GM19324 (cell line): ENCODE measurements at regions not wholly inside any gene's neighbourhood (a gene's known extent, or its start where the extent isn't known, plus 50 kb on each side); places are given as distances from the start of the nearest gene placed in this dataset.

Experiments
- ATAC-seq: cut with Tn5 transposase; IDR thresholded peaks from one replicate; pipeline ENCODE4 v1.9.1; 2021; ENCODE audit warnings: mild to moderate bottlenecking, moderate library complexity; ENCODE audit not compliant: unreplicated experiment, low FRiP score

DNA sequence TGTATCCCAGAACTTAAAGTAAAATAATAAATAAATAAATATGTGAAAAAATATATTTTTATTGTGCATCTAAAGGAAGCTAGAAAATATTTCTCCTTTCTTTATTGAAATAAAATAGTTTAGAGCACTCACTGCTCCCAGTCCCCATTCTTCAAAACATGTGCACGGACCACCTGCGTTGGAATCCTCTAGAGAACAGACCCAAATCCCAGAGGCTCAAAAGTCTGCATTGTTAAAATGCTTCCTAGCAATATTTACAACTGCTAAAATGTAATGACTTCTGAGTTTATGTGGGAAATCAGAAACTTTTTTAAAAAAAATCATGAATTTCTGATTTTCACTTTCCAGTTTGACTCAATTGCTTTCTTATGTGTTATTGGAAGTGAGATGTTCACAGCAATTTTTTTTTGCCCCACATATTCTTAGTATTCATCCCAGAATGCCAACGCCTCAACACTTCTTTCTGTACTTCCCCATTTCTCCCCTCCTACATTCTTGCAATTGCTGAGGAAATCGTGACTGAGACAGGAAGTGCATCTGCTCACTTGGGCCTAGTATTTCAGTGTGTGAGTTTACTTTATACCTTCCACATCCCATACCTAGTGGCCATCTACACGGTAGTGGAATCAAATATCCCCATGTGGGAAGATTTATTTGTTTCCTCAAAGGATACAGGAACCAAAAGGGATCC, 116.0 kb upstream of the FLRT2 start:
- no peak for ATAC-seq

DNA sequence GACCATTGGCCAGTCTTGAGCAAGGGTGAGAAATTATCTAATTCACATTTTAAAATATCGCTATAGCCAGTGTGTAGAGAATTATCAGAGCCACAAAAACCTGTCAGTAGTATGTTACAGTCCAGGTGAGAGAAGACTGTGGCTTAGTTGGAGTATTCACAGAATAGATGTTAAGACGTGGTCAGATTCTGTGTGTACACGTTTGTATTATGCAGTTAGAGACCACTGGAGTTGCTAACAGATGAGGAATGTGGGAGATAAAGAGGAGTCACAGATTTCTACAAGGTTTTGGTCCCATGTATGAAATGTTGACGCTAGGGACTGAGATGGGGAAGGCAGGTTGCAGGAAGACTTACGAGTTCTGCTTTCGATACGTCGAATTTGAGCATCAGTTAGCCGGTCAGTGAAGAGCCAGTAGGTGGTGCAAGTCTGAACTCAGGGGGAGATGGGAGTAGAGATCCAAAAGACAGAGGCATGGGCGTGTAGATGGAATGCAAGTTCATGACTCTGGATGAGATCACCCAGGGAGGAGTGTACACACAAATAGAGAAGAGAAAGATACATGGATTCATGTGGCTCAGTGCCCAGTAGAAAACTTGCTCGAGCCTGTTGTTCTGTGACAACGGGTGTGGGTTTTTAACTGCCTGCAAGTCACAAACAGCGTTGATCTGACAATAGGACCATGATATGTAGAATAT, 114.8 kb upstream of the FLRT2 start:
- no peak for ATAC-seq

DNA sequence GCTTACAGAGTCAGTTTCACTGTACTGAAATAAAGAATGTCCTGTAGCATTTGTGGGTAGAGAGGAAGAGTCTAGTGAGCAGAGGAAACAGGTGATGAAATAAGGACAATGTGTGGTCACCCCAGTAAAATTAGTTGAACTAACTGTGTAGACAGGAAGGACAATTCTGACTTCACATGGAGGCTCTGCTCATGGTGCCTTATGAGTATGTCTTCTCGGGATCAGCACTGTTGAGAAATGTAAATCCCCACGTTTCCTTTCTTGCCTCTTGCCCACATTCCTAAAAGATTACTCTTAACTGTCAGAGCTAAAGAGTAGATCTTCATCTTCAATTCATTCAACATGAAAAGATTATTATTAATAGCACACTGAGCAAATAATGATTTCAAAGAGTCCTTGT, 113.2 kb upstream of the FLRT2 start:
- no peak for ATAC-seq

DNA sequence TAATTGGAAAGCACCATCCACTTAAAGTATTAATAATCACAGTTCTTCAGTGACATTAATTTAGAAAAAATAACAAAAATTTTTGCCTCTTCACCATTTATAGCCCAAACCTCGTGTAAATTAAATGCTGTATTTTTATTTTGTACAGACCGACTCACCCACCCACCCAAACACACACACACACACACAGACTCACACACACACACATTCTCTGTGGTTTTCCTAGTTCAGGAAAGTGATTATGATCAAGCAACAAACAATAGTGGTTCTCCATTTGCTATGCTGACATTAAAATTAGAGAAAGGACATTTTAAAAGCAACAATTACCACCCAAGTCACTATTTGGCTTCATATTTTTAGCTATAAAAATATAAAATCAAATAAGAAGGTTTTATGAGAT, 112.5 kb upstream of the FLRT2 start:
- no peak for ATAC-seq

DNA sequence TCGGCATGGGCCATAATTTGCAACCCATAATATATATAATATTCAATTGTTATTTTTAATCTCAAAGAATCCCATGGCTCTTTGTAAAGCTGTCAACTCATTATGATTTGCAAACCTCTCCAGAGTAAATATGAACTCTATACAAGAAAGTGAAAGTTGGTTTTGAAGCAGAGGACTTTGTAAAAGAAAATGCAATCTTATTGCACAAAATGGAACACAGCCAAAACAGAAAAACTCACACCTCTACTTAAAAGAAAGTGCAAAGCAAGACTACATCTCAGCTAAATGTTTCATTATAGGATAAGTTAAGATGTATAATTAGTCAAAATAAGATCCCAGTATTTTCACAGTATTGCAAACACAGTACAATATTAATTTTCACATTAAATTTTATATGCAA, 111.2 kb upstream of the FLRT2 start:
- no peak for ATAC-seq

DNA sequence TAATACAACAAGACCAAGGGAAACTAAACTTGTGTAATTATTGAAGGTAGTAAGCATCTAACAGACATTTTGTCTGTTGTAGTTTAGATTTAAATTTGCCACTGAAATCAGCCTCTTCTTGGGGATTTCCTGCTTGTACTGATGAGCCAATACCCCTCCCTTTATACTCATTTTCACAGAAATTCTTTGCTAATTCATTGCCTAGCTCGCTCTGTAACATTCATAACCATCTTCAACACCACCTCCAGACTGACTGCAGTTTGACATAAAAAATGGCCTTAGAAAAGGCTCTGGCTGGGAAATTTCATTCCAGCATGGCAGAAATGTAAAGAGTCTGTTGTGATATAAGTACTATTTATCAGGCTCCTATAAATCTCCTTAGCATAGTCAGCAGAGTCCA, 109.7 kb upstream of the FLRT2 start:
- no peak for ATAC-seq

DNA sequence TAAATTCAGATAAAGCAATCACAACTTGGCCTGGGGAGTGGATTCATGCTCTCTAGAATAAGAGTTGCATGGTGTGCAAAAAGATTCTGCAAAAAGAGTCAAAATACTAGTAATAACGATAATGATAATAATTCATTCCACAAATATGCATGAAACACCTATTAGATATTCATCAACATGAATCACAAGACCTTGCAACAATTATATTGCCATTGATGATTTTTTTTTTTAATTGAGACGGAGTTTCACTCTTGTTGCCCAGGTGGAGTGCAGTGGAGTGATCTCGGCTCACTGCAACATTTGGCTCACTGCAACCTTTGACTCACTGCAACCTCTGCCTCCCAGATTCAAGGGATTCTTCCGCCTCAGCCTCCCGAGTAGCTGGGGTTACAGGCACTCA, 109.2 kb upstream of the FLRT2 start:
- no peak for ATAC-seq

DNA sequence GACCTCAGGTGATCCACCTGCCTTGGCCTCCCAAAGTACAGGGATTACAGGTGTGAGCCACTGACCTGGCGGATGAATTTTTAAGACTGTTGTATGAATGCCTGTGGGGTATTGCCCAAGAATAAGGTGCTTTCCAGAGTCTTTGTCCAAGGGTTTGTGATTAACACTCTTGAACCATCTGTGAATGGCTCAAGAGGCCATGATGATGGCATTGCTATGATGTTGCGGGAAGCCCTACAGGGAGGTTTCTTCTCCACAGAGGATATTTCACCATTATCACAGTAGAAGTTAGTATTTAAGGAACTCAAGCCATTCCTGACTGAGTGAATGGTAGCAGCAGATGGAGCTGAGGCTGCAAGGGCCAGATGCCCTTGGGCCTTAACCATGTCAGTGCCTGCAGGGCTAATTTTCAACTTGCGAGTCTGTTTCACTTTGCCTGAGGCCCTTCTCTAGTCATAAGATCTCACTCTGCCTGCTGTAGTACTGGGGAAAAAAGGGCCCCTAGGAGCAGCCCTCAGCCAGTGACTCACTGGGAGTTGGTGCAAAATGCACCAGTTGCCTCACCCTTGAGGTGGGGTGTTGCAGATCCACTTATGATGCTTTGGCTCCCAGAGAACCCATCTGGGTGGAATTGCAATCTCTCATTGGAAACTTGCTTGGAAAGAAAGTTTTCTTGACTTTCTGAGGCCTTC, 108.6 kb upstream of the FLRT2 start:
- ATAC-seq, result no peak

DNA sequence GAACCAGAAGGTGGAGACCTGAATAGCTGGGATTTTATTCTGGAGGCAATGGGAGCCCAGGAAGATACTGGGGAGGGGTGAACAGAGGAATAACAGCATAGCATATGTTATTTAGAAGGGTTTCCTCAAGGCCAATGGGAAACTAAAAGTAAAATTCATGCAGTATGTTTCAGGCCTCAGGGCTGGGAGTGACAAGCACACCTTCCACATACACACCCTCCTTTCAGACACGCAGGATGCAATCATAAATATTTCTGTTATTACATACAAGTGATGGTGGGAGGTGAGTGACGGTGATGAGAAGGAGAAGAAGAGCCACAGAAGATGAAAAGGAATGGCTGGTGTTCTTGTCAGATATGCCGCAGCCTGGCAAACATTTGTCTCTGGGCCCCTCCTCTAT, 106.1 kb upstream of the FLRT2 start:
- no peak for ATAC-seq

DNA sequence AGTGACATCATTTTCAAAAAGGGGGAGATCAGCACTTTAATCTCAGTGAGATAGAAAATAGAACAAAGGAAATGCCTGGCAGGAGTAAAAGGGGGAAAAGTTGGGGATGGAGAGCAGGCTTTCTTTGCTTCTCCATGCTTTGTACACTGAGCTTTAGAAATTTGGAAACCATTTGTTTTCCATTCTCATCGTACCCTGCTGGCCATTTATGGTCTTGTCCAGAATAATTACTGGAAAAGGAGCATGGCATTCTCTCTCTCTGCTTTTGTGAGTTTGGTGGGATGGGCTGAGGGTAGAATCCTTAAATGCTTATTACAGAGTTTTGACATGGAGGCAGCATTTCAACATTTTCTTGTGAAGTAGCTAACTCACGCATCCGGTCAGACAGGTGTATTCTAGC, 104.4 kb upstream of the FLRT2 start:
- ATAC-seq, result no peak

DNA sequence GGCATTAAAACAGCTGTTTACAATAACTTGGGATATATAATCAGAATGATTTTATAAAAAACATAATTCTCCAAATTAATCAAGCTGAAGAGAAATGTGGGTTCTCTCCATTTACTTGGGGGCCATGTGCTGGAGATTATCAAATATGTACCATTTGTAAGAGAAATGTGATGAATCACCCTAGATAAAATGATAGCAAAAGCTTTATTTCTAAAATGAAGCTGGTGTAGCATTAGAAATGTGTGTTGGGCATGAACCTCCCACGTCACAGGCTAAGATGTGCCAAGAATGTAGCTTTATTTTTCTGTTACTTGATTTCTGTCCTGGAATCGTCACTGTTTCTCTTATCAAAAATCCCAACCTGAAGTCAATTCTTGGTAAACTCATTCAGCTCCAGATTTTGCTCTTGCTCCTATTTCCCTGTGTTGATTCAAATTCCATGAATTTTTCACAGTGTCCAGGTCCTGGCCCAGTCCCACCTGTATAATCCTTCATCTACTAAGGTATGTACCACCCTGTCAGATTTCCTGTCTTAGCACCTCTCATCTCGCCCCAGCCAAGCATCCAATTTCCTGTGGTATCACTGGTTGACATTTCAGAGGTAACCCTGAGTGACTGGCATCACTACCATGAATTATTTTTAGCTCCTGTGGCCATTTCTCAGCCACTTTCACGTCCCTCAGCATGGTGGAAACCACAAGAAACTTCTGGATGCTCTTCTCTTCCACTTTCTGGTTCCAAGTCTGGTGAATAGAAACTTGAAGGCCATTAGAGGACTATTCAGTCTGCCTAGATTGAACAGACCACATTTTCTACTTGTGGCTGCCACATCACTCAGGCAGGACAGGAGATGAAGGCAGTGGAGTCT, 103.6 kb upstream of the FLRT2 start:
- ATAC-seq, result no peak

DNA sequence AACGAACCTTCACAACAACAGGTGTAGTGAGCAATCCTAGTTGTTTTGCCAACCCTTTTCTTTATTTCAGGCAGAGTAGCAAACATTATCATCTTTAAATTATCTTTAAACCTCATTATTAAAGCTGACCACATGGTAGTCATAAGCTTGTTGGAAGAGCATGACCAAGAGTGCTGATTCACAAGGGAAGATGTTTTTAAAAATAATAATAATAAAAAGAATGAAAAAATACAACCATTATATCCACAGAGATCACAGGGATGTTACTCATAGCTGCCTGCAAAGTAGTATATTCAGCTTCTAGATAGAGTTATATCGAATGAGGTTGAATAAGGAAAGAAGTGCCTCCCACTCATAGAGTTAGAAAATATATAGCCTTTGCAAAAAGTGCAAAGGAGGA, 101.0 kb upstream of the FLRT2 start:
- ATAC-seq, result no peak

DNA sequence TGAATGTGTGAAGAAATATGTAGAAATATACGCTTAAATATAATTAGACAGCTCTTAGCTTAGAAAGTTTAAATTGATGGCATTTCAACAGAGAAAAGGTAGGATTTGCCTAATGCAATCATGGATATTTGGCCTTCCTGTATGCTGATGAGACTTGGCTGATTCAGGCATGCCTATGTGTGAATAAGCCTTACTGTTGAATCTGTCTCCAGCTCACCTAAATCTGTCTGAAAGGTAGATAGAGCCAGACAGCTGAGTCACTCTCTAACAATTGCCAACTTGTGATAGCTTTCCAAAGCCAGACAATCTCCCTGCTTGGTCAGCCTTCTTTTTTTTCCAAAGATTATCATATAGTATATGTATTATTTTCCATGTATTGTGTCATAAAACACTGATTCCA, 92.8 kb upstream of the FLRT2 start:
- no peak for ATAC-seq

DNA sequence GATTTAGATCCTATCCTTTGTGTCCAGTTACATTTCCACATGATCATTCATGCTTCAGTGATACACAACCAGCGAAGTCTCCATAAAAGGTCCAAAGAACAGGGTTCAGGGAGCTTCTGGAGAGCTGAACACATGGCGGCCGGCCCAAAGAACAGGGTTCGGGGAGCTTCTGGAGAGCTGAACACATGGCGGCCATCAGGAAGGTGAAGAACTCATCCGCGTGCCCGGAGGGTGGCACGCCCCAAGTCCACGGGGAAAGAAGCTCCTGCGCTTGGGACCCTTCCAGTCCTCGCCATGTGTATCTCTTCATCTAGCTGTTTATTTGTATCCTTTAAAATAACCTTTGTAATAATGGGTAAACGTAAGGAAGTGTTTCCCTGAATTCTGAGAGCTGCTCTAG, 91.9 kb upstream of the FLRT2 start:
- ATAC-seq, result no peak

DNA sequence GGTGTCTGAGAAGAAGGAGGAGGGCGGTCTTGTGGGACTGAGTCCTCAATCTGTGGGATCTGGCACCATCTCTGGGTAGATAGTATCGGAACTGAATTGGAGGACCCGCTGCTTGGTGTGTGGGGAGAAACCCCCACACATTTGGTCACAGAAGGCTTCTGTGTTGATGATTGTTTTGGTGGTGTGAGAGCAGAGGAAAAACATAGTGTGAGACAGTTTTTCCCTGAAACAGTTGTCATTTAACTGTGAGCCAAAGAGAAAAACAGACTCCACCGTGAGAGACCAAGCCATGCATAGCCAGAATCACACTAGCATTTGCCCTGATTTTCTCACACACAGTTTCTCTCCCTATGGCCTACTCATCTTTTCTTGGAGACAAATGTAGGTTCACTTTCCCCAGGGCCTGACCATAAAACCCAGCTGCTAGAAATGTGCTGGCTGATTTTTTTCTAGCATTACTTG, 91.4 kb upstream of the FLRT2 start:
- no peak for ATAC-seq

DNA sequence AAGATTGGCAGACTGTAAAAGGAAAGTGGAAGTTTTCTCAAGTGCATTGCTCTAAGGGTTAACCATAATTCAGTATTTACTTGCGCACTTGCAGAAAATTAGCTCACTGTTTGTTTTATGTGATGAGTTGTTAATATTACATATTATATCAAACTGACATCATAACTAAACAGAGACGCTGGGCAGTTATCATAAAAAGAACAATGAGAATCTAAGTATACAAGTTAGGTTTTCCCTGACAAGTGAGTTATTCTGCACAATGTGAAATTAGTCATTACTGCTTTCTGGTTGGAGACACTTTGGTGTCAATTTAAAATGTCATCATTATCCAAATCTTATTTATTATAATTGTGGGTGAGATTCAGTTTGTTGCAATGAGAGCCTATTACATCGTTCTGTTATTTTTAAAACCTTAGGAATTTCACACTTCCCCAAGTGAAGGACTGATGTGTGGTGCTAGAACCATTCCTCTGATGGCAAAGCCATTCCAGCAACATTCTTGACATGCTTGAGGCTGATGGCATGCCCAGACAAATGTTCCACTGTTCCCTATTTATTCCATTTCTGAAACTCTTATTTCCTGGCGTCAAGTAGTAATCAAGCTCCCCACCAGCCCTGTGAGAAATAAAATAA, 90.1 kb upstream of the FLRT2 start:
- no peak for ATAC-seq

DNA sequence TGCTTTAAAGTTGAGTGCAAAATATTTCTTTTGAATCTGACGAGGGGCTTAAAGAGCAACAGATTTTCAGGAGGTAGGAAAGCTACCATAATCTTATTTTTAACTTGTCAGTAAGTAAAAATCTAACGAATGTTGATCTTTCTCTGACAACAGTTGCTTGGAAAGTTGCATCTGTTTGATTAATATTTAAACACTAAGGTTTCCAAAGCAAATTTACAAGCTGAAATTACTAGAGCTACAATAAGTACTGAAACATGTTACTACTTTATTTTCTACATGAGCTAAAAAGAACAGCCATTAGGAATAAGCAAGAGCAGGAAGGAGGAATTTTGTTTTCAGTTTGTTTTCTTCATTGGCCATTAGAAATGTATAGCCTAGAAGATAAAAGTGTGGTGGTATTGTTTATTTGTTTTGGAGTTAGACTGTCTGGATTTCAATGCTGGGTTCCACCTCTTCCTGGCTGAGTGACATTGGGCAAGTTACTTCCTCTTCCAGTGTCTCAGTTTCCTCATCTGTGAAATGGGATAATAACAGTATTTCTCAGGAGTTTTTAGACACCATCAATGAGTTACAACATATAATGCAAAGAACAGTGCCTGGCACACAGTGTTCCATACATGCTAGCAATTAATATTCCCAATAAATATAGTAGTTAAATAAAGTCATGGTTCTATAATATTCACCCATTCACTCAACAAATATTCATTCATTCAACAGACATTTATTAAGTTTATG, 87.9 kb upstream of the FLRT2 start:
- ATAC-seq, result no peak

DNA sequence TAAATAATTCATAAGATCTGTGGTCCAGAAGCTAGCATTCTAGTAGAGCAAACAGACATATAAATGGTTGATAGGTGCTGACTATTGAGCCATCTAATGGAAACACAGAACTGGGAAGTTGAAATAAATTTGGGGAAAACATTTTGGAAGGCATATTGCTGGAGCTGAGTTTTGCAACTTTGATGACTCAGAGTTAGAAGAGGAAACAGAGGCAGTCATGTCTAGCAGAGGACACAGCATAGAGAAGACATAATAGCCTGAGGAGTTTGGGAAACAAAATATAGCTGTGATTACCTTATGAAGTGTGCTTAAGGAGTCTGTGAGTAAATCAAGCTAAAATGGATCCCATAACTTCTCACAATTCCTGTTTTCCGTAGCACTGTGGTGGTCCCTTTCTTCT, 86.9 kb upstream of the FLRT2 start:
- no peak for ATAC-seq

DNA sequence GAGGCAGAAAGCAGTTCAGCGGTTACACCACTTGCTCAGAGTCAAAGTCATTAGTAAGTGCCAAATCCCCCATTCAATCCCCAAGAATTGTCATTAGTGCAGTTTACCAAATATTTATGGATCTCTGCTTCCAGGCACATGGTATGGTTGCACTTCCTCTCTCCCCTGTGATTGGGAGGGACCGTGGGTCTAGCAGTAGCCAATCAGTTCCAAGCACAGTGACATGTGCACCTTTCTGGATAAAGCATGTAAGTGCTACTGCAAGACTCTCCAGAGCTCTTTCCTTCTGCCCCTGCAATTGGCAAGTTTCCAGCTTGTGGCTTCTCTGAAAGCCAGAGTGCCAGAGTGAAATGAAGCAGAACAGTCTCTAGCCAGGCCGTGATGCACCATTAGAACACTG, 85.3 kb upstream of the FLRT2 start:
- ATAC-seq, result no peak
